SK-N-SH treated with all-trans-retinoic acid at 6 μM for 48 hours (cell line): ENCODE measurements at regions not wholly inside any gene's neighbourhood (a gene's known extent, or its start where the extent isn't known, plus 50 kb on each side); places are given as distances from the start of the nearest gene placed in this dataset.
A peak's percentile ranks its signal among the peaks of the same experiment; 100 is the strongest.

Experiments used
- ATAC-seq: fragments of 200-7000 bp; cut with Tn5 transposase; 3 replicates; pipeline ENCODE4 v1.9.1; 2020; ENCODE audit warnings: mild to moderate bottlenecking, moderate library complexity
- ARNTL ChIP-seq: fragments of 450-650 bp; formaldehyde crosslinking; IDR thresholded peaks from 2 replicates; pipeline ENCODE4 v1.5.0; 2020; ENCODE audit warnings: low read depth, mild to moderate bottlenecking, moderate library complexity, borderline replicate concordance
- BACH2 ChIP-seq: fragments of 250-450 bp; sonication (Bioruptor Pico); IDR thresholded peaks from 2 replicates; pipeline ENCODE4 v1.9.0; 2021; ENCODE audit warnings: mild to moderate bottlenecking, borderline replicate concordance
- CREB5 ChIP-seq: fragments of 250-450 bp; sonication (Bioruptor Pico); IDR thresholded peaks from 2 replicates; pipeline ENCODE4 v1.5.1; 2020; ENCODE audit warnings: low read depth, mild to moderate bottlenecking, moderate library complexity
- CSDC2 ChIP-seq: fragments of 250-450 bp; sonication (Bioruptor Pico); IDR thresholded peaks from 2 replicates; pipeline ENCODE4 v1.5.0; 2020; ENCODE audit warnings: mild to moderate bottlenecking, moderate library complexity
- CSRNP3 ChIP-seq: fragments of 250-450 bp; sonication (Bioruptor Pico); IDR thresholded peaks from 2 replicates; pipeline ENCODE4 v1.5.1; 2021; ENCODE audit warnings: mild to moderate bottlenecking, moderate library complexity
- ESRRG ChIP-seq: fragments of 250-450 bp; sonication (Bioruptor Pico); IDR thresholded peaks from 2 replicates; pipeline ENCODE4 v1.6.1; 2021; ENCODE audit warnings: mild to moderate bottlenecking
- GLIS3 ChIP-seq: fragments of 250-450 bp; sonication (Bioruptor Pico); IDR thresholded peaks from 2 replicates; pipeline ENCODE4 v1.5.0; 2020; ENCODE audit warnings: mild to moderate bottlenecking, moderate library complexity
- ISL1 ChIP-seq: fragments of 250-450 bp; sonication (Bioruptor Pico); IDR thresholded peaks from 2 replicates; pipeline ENCODE4 v2.1.2; 2022; ENCODE audit warnings: mild to moderate bottlenecking, moderate library complexity
- OSR1 ChIP-seq: fragments of 250-450 bp; sonication (Bioruptor Pico); IDR thresholded peaks from 2 replicates; pipeline ENCODE4 v1.8.0; 2022; ENCODE audit warnings: moderate library complexity, mild to moderate bottlenecking, inconsistent platforms
- PATZ1 ChIP-seq: fragments of 250-450 bp; sonication (Bioruptor Pico); IDR thresholded peaks from 2 replicates; pipeline ENCODE4 v1.8.0; 2020; ENCODE audit warnings: mild to moderate bottlenecking, moderate library complexity, borderline replicate concordance
- PPARA ChIP-seq: fragments of 250-450 bp; sonication (Bioruptor Pico); IDR thresholded peaks from 2 replicates; pipeline ENCODE4 v1.5.0; 2020; ENCODE audit warnings: mild to moderate bottlenecking, borderline replicate concordance
- RARB ChIP-seq: fragments of 250-450 bp; sonication (Bioruptor Pico); IDR thresholded peaks from 2 replicates; pipeline ENCODE4 v1.8.0; 2021; ENCODE audit warnings: mild to moderate bottlenecking, moderate library complexity
- SNAI2 ChIP-seq: fragments of 250-450 bp; sonication (Bioruptor Pico); IDR thresholded peaks from 2 replicates; pipeline ENCODE4 v1.5.0; 2020; ENCODE audit warnings: mild to moderate bottlenecking, moderate library complexity
- TCF4 ChIP-seq: fragments of 250-450 bp; sonication (Bioruptor Pico); IDR thresholded peaks from 2 replicates; pipeline ENCODE4 v1.8.0; 2021; ENCODE audit warnings: mild to moderate bottlenecking, moderate library complexity, borderline replicate concordance
- TOX ChIP-seq: fragments of 250-450 bp; sonication (Bioruptor Pico); IDR thresholded peaks from 2 replicates; pipeline ENCODE4 v1.8.0; 2021; ENCODE audit warnings: mild to moderate bottlenecking, moderate library complexity, borderline replicate concordance
- ZC3H10 ChIP-seq: fragments of 250-450 bp; sonication (Bioruptor Pico); IDR thresholded peaks from 2 replicates; pipeline ENCODE4 v1.5.1; 2021; ENCODE audit warnings: mild to moderate bottlenecking, moderate library complexity
- ZFP3 ChIP-seq: fragments of 250-450 bp; sonication (Bioruptor Pico); IDR thresholded peaks from 2 replicates; pipeline ENCODE4 v1.5.0; 2020; ENCODE audit warnings: mild to moderate bottlenecking, moderate library complexity
- ZFP30 ChIP-seq: fragments of 450-650 bp; formaldehyde crosslinking; IDR thresholded peaks from 2 replicates; pipeline ENCODE4 v1.5.0; 2022; ENCODE audit warnings: mild to moderate bottlenecking, moderate library complexity
- ZNF565 ChIP-seq: fragments of 450-650 bp; formaldehyde crosslinking; conservative IDR thresholded peaks from 2 replicates; pipeline ENCODE4 v1.5.0; 2020; ENCODE audit warnings: low read depth, mild to moderate bottlenecking, moderate library complexity
- ZNF70 ChIP-seq: fragments of 450-650 bp; formaldehyde crosslinking; IDR thresholded peaks from 2 replicates; pipeline ENCODE4 v1.5.0; 2020; ENCODE audit warnings: mild to moderate bottlenecking, moderate library complexity
- ZNF8 ChIP-seq: fragments of 450-650 bp; formaldehyde crosslinking; IDR thresholded peaks from 2 replicates; pipeline ENCODE4 v1.5.0; 2020; ENCODE audit warnings: mild to moderate bottlenecking, moderate library complexity

- TF ChIP-seq PPARA (CRISPR knock-in tag) (no peak), ZFP3 (CRISPR knock-in tag) (no peak), GLIS3 (no peak)
Observed at GRCh38 chrX:45799576-45799975, 598.9 kb upstream of the DIPK2B start (continued).

- no peak for TF ChIP-seq CREB5 (CRISPR knock-in tag)
- no peak for TF ChIP-seq RARB (CRISPR knock-in tag)
- TF ChIP-seq OSR1 (CRISPR knock-in tag), result no peak
- no peak for TF ChIP-seq TCF4 (CRISPR knock-in tag)
- no peak for TF ChIP-seq ARNTL (CRISPR knock-in tag)
- no peak for TF ChIP-seq TOX (CRISPR knock-in tag)
- no peak for TF ChIP-seq BACH2
- no peak for ATAC-seq
Observed at GRCh38 chrX:45795546-45795945, 594.9 kb upstream of the DIPK2B start.

GRCh38 chrX:45794995-45795337 lies 594.3 kb upstream of the DIPK2B start:
- no peak for ATAC-seq
- TF ChIP-seq GLIS3, result no peak
- TF ChIP-seq ZNF8 (CRISPR knock-in tag), result no peak
- TF ChIP-seq TOX (CRISPR knock-in tag), result no peak
- TF ChIP-seq PPARA (CRISPR knock-in tag), result no peak
- no peak for TF ChIP-seq OSR1 (CRISPR knock-in tag)
- TF ChIP-seq SNAI2 (CRISPR knock-in tag), result no peak
- TF ChIP-seq CSRNP3 (CRISPR knock-in tag), result no peak
- TF ChIP-seq CSDC2 (CRISPR knock-in tag), result no peak
- no peak for TF ChIP-seq CREB5 (CRISPR knock-in tag)
- no peak for TF ChIP-seq ESRRG (CRISPR knock-in tag)

GRCh38 chrX:45794323-45794994 lies 593.8 kb upstream of the DIPK2B start:
- TF ChIP-seq PATZ1 (CRISPR knock-in tag) (no peak), ZFP30 (no peak), ZFP3 (CRISPR knock-in tag) (no peak), RARB (CRISPR knock-in tag) (no peak), ARNTL (CRISPR knock-in tag) (no peak), ZNF565 (CRISPR knock-in tag) (no peak), ZNF8 (CRISPR knock-in tag) (no peak), OSR1 (CRISPR knock-in tag) (no peak), CSDC2 (CRISPR knock-in tag) (no peak), ZC3H10 (CRISPR knock-in tag) (no peak), SNAI2 (CRISPR knock-in tag) (no peak)
- TF ChIP-seq, all 23 proteins: peak for 0
- ATAC-seq, result peak; percentile 8; the same call in 2 of the 3 replicates

GRCh38 chrX:45788941-45789348 lies 588.3 kb upstream of the DIPK2B start:
- peak; percentile 68 for ATAC-seq
- TF ChIP-seq ZNF8 (CRISPR knock-in tag), result no peak
- no peak for TF ChIP-seq ARNTL (CRISPR knock-in tag)
- TF ChIP-seq OSR1 (CRISPR knock-in tag), result no peak
- TF ChIP-seq CREB5 (CRISPR knock-in tag), result no peak
- no peak for TF ChIP-seq RARB (CRISPR knock-in tag)
- no peak for TF ChIP-seq CSRNP3 (CRISPR knock-in tag)
- no peak for TF ChIP-seq ZNF70
- no peak for TF ChIP-seq SNAI2 (CRISPR knock-in tag)
- TF ChIP-seq ZNF565 (CRISPR knock-in tag), result no peak
- no peak for TF ChIP-seq ZC3H10 (CRISPR knock-in tag)
- TF ChIP-seq ISL1 (CRISPR knock-in tag), result no peak
- TF ChIP-seq GLIS3, result no peak
- no peak for TF ChIP-seq TOX (CRISPR knock-in tag)
- TF ChIP-seq ESRRG (CRISPR knock-in tag), result no peak
- TF ChIP-seq ZFP30, result no peak
- no peak for TF ChIP-seq CSDC2 (CRISPR knock-in tag)
- no peak for TF ChIP-seq PPARA (CRISPR knock-in tag)
- no peak for TF ChIP-seq TCF4 (CRISPR knock-in tag)
